HEK293T (cell line): ENCODE measurements at regions not wholly inside any gene's neighbourhood (a gene's known extent, or its start where the extent isn't known, plus 50 kb on each side); places are given as distances from the start of the nearest gene placed in this dataset.

Experiments
- BHLHE40 ChIP-seq: fragments of 450-650 bp; IDR thresholded peaks from 2 replicates; pipeline ENCODE4 v1.6.1; 2016; ENCODE audit warnings: mild to moderate bottlenecking, moderate library complexity, borderline replicate concordance
- ELF4 ChIP-seq: fragments of 450-650 bp; IDR thresholded peaks from 2 replicates; pipeline ENCODE4 v1.6.1; 2017; ENCODE audit warnings: antibody characterized with exemption
- FOXM1 ChIP-seq: fragments of 450-650 bp; IDR thresholded peaks from 2 replicates; pipeline ENCODE4 v1.6.1; 2017; ENCODE audit warnings: mild to moderate bottlenecking, borderline replicate concordance
- L3MBTL2 ChIP-seq: fragments of 450-650 bp; conservative IDR thresholded peaks from 2 replicates; pipeline ENCODE4 v1.6.1; 2016; ENCODE audit warnings: mild to moderate bottlenecking
- LEF1 ChIP-seq: fragments of 450-650 bp; IDR thresholded peaks from 2 replicates; pipeline ENCODE4 v1.6.1; 2017; ENCODE audit warnings: mild to moderate bottlenecking, borderline replicate concordance
- TARDBP ChIP-seq: fragments of 450-650 bp; IDR thresholded peaks from 2 replicates; pipeline ENCODE4 v1.6.1; 2016
- ZNF384 ChIP-seq: fragments of 450-650 bp; IDR thresholded peaks from 2 replicates; pipeline ENCODE4 v1.6.1; 2016

- no peak for TF ChIP-seq TARDBP
- TF ChIP-seq FOXM1 = no peak
- no peak for TF ChIP-seq BHLHE40
- TF ChIP-seq ZNF384 = no peak
- TF ChIP-seq ELF4 = no peak
- TF ChIP-seq LEF1 = no peak
- no peak for TF ChIP-seq L3MBTL2
Observed at GRCh38 chr5:44542470-44542869, 153.2 kb upstream of the FGF10 start.
